SJSA1 (cell line): ENCODE measurements at regions not wholly inside any gene's neighbourhood (a gene's known extent, or its start where the extent isn't known, plus 50 kb on each side); places are given as distances from the start of the nearest gene placed in this dataset.
A peak's percentile ranks its signal among the peaks of the same experiment; 100 is the strongest.
"Not testable (repeated sequence)": the region's sequence is repeated elsewhere in the genome, so short reads cannot be mapped to it uniquely, and the experiment has no call there.

Experiments used
- DNase-seq, 2 experiments: peaks; one replicate each; pipeline ENCODE4 v3.0.0-alpha.2; 2015 to 2020; ENCODE audit warnings: low spot score in 2 of 2, low read depth in 1 of 2
- H3K27ac ChIP-seq: fragments of 250-450 bp; sonication (Bioruptor Pico); 2 replicates; pipeline ENCODE4 v1.5.1; 2020; ENCODE audit warnings: mild to moderate bottlenecking, moderate library complexity
- H3K27me3 ChIP-seq: fragments of 250-450 bp; sonication (Bioruptor Pico); replicated peaks from 2 replicates; pipeline ENCODE4 v1.5.1; 2020; ENCODE audit warnings: mild to moderate bottlenecking, moderate library complexity
- H3K36me3 ChIP-seq: fragments of 250-450 bp; sonication (Bioruptor Pico); 2 replicates; pipeline ENCODE4 v1.5.1; 2020; ENCODE audit warnings: mild to moderate bottlenecking
- H3K4me1 ChIP-seq: fragments of 250-450 bp; sonication (Bioruptor Pico); replicated peaks from 2 replicates; pipeline ENCODE4 v1.6.1; 2021; ENCODE audit warnings: mild to moderate bottlenecking
- H3K4me3 ChIP-seq: fragments of 250-450 bp; sonication (Bioruptor Pico); 2 replicates; pipeline ENCODE4 v1.5.1; 2020; ENCODE audit warnings: mild to moderate bottlenecking
- H3K9me3 ChIP-seq: fragments of 250-450 bp; sonication (Bioruptor Pico); replicated peaks from 2 replicates; pipeline ENCODE4 v1.5.1; 2020; ENCODE audit warnings: mild to moderate bottlenecking

GRCh38 chr4:190118519-190118918, 54.2 kb downstream of the DBET start:
- H3K4me3 ChIP-seq, H3K27me3 ChIP-seq: not testable (repeated sequence)

GRCh38 chr4:190119474-190119873, 54.1 kb upstream of the DUX4 start:
- peak in 1 of 2 experiments; percentile 0 for DNase-seq
- not testable (repeated sequence) for H3K27ac ChIP-seq, H3K4me1 ChIP-seq, H3K36me3 ChIP-seq, H3K4me3 ChIP-seq, H3K9me3 ChIP-seq, H3K27me3 ChIP-seq

More at GRCh38 chr4:190118519-190118918, 54.2 kb downstream of the DBET start:
- H3K36me3 ChIP-seq, H3K27ac ChIP-seq, H3K9me3 ChIP-seq, H3K4me1 ChIP-seq, DNase-seq: not testable (repeated sequence)

GRCh38 chr4:190120111-190120514, 53.5 kb upstream of the DUX4 start:
- not testable (repeated sequence) for H3K4me3 ChIP-seq, H3K27me3 ChIP-seq, H3K27ac ChIP-seq, H3K9me3 ChIP-seq, H3K4me1 ChIP-seq, DNase-seq, H3K36me3 ChIP-seq

- DNase-seq = peak; percentile 1 to 42
- not testable (repeated sequence) for H3K4me1 ChIP-seq, H3K36me3 ChIP-seq, H3K27ac ChIP-seq, H3K4me3 ChIP-seq, H3K27me3 ChIP-seq, H3K9me3 ChIP-seq
These were observed 53.0 kb upstream of the DUX4 start for GRCh38 chr4:190120537-190121001.

- H3K36me3 ChIP-seq, H3K9me3 ChIP-seq, H3K4me1 ChIP-seq, H3K27me3 ChIP-seq, H3K27ac ChIP-seq, DNase-seq, H3K4me3 ChIP-seq: not testable (repeated sequence)
These were observed 52.4 kb upstream of the DUX4 start for GRCh38 chr4:190121076-190121671.

GRCh38 chr4:190121759-190122158, 51.8 kb upstream of the DUX4 start:
- H3K27me3 ChIP-seq = no peaks in the 10 kb centered on the region
- H3K9me3 ChIP-seq = no peaks in the 10 kb centered on the region
- no peak for DNase-seq
- no peaks in the 10 kb centered on the region for H3K4me1 ChIP-seq
- no peak overlapping the region for H3K4me3 ChIP-seq
- H3K27ac ChIP-seq = no peak overlapping the region
- H3K36me3 ChIP-seq = no peaks in the 10 kb centered on the region

- H3K27me3 ChIP-seq, H3K36me3 ChIP-seq, H3K4me1 ChIP-seq, H3K9me3 ChIP-seq, H3K4me3 ChIP-seq, H3K27ac ChIP-seq: not testable (repeated sequence)
- peak; percentile 4 to 32 for DNase-seq
These were observed 51.1 kb upstream of the DUX4 start for GRCh38 chr4:190122161-190123142.
